ENCODE measurements at regions not wholly inside any gene's neighbourhood (a gene's known extent, or its start where the extent isn't known, plus 50 kb on each side); places are given as distances from the start of the nearest gene placed in this dataset.
"Not testable (repeated sequence)": the region's sequence is repeated elsewhere in the genome, so short reads cannot be mapped to it uniquely, and the experiment has no call there.

DNA sequence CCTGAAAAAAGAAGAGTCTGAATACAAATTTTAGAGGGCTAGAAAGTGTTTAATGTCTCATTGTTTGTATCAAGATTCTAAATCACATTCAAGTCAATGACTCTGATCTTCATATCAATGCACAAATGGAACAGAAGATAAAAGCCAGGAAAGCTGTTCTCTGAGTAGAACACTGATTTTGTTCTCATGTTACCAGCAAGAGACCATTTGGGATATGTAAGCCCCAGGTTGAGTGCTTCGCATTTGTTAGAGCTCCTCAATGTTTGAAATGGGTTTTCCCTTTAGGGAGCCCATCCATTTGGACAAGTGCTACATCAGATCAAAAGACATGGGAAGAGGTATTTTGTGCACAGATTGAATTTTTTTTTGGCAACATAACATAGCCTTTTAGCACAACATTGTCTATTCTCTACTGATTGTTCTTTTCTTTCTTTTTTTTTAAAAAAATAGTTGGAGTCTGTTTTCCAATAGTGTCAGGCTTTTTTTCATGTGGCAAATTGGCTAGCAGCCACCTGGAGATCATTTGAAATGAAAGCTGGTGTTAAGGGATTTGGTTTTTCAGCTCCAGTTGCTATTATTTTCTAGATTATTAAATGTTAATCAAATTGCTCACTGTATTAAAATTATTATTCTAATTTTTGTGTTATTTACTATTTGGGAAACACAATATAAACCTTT lies 74.5 kb upstream of the ZPLD1 start:
- no peak overlapping the region for H3K27ac ChIP-seq (ENCODE audit: low read length)
- no peaks in the 10 kb centered on the region for H3K27me3 ChIP-seq (ENCODE audit: insufficient read depth, low read depth, low read length)
- H2AFZ ChIP-seq (ENCODE audit: low read depth, low read length): no peak overlapping the region
- H3K4me2 ChIP-seq (ENCODE audit: low read length): no peak overlapping the region
- no peak overlapping the region for H3K9ac ChIP-seq (ENCODE audit: low read length)
- no peaks in the 10 kb centered on the region for H3K36me3 ChIP-seq (ENCODE audit: insufficient read depth, low read length)
- TF ChIP-seq TAF1 (IDR thresholded peaks at IDR 0.05; ENCODE audit: low read depth) (no peak), MXI1 (conservative IDR thresholded peaks at IDR 0.05; ENCODE audit: poor library complexity, severe bottlenecking) (no peak), SMC3 (conservative IDR thresholded peaks at IDR 0.05; ENCODE audit: poor library complexity) (no peak), RAD21 (conservative IDR thresholded peaks at IDR 0.05) (no peak), POLR2AphosphoS5 (IDR thresholded peaks at IDR 0.05) (no peak), EP300 (conservative IDR thresholded peaks at IDR 0.05; ENCODE audit: poor library complexity, severe bottlenecking) (no peak), EZH2 (IDR thresholded peaks at IDR 0.05; ENCODE audit: borderline replicate concordance, insufficient read depth, low read length, poor library complexity, severe bottlenecking) (no peak)
- TF ChIP-seq, protein P1, sequence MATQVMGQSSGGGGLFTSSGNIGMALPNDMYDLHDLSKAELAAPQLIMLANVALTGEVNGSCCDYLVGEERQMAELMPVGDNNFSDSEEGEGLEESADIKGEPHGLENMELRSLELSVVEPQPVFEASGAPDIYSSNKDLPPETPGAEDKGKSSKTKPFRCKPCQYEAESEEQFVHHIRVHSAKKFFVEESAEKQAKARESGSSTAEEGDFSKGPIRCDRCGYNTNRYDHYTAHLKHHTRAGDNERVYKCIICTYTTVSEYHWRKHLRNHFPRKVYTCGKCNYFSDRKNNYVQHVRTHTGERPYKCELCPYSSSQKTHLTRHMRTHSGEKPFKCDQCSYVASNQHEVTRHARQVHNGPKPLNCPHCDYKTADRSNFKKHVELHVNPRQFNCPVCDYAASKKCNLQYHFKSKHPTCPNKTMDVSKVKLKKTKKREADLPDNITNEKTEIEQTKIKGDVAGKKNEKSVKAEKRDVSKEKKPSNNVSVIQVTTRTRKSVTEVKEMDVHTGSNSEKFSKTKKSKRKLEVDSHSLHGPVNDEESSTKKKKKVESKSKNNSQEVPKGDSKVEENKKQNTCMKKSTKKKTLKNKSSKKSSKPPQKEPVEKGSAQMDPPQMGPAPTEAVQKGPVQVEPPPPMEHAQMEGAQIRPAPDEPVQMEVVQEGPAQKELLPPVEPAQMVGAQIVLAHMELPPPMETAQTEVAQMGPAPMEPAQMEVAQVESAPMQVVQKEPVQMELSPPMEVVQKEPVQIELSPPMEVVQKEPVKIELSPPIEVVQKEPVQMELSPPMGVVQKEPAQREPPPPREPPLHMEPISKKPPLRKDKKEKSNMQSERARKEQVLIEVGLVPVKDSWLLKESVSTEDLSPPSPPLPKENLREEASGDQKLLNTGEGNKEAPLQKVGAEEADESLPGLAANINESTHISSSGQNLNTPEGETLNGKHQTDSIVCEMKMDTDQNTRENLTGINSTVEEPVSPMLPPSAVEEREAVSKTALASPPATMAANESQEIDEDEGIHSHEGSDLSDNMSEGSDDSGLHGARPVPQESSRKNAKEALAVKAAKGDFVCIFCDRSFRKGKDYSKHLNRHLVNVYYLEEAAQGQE (IDR thresholded peaks at IDR 0.05; ENCODE audit: borderline replicate concordance): no peak
- TF ChIP-seq, protein P2, sequence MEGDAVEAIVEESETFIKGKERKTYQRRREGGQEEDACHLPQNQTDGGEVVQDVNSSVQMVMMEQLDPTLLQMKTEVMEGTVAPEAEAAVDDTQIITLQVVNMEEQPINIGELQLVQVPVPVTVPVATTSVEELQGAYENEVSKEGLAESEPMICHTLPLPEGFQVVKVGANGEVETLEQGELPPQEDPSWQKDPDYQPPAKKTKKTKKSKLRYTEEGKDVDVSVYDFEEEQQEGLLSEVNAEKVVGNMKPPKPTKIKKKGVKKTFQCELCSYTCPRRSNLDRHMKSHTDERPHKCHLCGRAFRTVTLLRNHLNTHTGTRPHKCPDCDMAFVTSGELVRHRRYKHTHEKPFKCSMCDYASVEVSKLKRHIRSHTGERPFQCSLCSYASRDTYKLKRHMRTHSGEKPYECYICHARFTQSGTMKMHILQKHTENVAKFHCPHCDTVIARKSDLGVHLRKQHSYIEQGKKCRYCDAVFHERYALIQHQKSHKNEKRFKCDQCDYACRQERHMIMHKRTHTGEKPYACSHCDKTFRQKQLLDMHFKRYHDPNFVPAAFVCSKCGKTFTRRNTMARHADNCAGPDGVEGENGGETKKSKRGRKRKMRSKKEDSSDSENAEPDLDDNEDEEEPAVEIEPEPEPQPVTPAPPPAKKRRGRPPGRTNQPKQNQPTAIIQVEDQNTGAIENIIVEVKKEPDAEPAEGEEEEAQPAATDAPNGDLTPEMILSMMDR (IDR thresholded peaks at IDR 0.05; ENCODE audit: poor library complexity, severe bottlenecking): no peak
- H3K79me2 ChIP-seq (replicated peaks; ENCODE audit: insufficient read depth, low read length): no peaks in the 10 kb centered on the region
- no peak overlapping the region for H3K4me3 ChIP-seq (ENCODE audit: low read length)
- H3K9me2 ChIP-seq (ENCODE audit: insufficient read depth, low read length): no peaks in the 10 kb centered on the region
- no peaks in the 10 kb centered on the region for H3K9me3 ChIP-seq (ENCODE audit: low read length)
- no peaks in the 10 kb centered on the region for H4K20me1 ChIP-seq (ENCODE audit: insufficient read depth)
- no peaks in the 10 kb centered on the region for H3F3A ChIP-seq (ENCODE audit: insufficient read depth, low read length, poor library complexity, severe bottlenecking)

DNA sequence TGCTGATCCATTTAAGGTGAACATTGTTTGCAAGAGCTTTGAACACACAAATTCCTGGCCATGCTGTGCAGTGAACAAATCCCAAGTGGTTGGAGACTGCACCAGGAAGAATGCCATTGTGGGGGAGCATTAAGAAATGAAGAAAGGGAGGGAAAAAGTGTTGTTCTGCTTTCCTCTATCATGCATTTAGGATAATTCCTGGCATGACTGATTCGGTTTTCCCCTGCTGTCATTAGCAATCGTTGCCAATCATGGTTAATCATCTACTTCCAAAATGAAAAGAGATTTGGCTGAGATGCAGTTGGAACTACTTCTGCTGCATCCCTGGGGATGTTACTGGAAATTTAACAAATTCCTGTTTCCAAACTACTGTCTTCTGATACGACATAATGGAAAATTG lies 73.7 kb upstream of the ZPLD1 start:
- Histone ChIP-seq H3K27me3 (ENCODE audit: insufficient read depth, low read depth, low read length) (no peaks in the 10 kb centered on the region), H3K27ac (ENCODE audit: low read length) (no peak overlapping the region), H3K79me2 (replicated peaks; ENCODE audit: insufficient read depth, low read length) (no peaks in the 10 kb centered on the region), H3K36me3 (ENCODE audit: insufficient read depth, low read length) (no peaks in the 10 kb centered on the region), H3K9me3 (ENCODE audit: low read length) (no peaks in the 10 kb centered on the region), H3K4me2 (ENCODE audit: low read length) (no peak overlapping the region), H4K20me1 (ENCODE audit: insufficient read depth) (no peaks in the 10 kb centered on the region), H3K4me3 (ENCODE audit: low read length) (no peak overlapping the region), H3K9me2 (ENCODE audit: insufficient read depth, low read length) (no peaks in the 10 kb centered on the region), H3K9ac (ENCODE audit: low read length) (no peak overlapping the region), H3F3A (ENCODE audit: insufficient read depth, low read length, poor library complexity, severe bottlenecking) (no peaks in the 10 kb centered on the region), H2AFZ (ENCODE audit: low read depth, low read length) (no peak overlapping the region)
- TF ChIP-seq TAF1 (IDR thresholded peaks at IDR 0.05; ENCODE audit: low read depth) (no peak), RAD21 (conservative IDR thresholded peaks at IDR 0.05) (no peak), POLR2AphosphoS5 (IDR thresholded peaks at IDR 0.05) (no peak), SMC3 (conservative IDR thresholded peaks at IDR 0.05; ENCODE audit: poor library complexity) (no peak), EZH2 (IDR thresholded peaks at IDR 0.05; ENCODE audit: borderline replicate concordance, insufficient read depth, low read length, poor library complexity, severe bottlenecking) (no peak), MXI1 (conservative IDR thresholded peaks at IDR 0.05; ENCODE audit: poor library complexity, severe bottlenecking) (no peak)
- TF ChIP-seq, protein P2 (IDR thresholded peaks at IDR 0.05; ENCODE audit: poor library complexity, severe bottlenecking): no peak
- TF ChIP-seq, protein P1 (IDR thresholded peaks at IDR 0.05; ENCODE audit: borderline replicate concordance): no peak

DNA sequence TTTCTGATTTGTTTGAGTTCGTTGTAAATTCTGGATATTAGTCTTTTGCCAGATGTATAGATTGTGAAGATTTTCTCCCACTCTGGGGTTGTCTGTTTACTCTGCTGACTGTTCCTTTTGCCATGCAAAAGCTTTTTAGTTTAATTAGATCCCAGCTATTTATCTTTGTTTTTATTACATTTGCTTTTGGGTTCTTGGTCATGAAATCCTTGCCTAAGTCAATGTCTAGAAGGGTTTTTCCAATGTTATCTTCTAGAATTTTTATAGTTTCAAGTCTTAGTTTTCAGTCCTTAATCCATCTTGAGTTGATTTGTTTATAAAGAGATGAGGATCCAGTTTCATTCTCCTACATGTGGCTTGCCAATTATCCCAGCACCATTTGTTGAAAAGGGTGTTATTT lies 68.7 kb upstream of the ZPLD1 start:
- H2AFZ ChIP-seq (ENCODE audit: low read depth, low read length); H3K9me2 ChIP-seq (ENCODE audit: insufficient read depth, low read length); H3K4me3 ChIP-seq (ENCODE audit: low read length); H3K36me3 ChIP-seq (ENCODE audit: insufficient read depth, low read length); H3K9ac ChIP-seq (ENCODE audit: low read length); H3K27me3 ChIP-seq (ENCODE audit: insufficient read depth, low read depth, low read length); H3K27ac ChIP-seq (ENCODE audit: low read length); H3F3A ChIP-seq (ENCODE audit: insufficient read depth, low read length, poor library complexity, severe bottlenecking); H3K79me2 ChIP-seq (replicated peaks; ENCODE audit: insufficient read depth, low read length); H3K4me2 ChIP-seq (ENCODE audit: low read length); H3K9me3 ChIP-seq (ENCODE audit: low read length); H4K20me1 ChIP-seq (ENCODE audit: insufficient read depth): not testable (repeated sequence)
